Ureter (tissue), 1 donor: ENCODE measurements at regions not wholly inside any gene's neighbourhood (a gene's known extent, or its start where the extent isn't known, plus 50 kb on each side); places are given as distances from the start of the nearest gene placed in this dataset.

Source experiments
- DNase-seq: peaks from one replicate; pipeline ENCODE4 v3.0.0-alpha.2; 2020; ENCODE audit warnings: low spot score
- donor health status: DM: yes; HTN: yes; CAD: no.

GRCh38 chr11:127492029-127492428, 491.5 kb upstream of the KIRREL3 start:
- no peak for DNase-seq

- DNase-seq = no peak
Measured at GRCh38 chr11:127491589-127491988, 491.0 kb upstream of the KIRREL3 start.

- no peak for DNase-seq
Measured at GRCh38 chr11:127490896-127491295, 490.3 kb upstream of the KIRREL3 start.

- DNase-seq = no peak
Measured at GRCh38 chr11:127485541-127485940, 485.0 kb upstream of the KIRREL3 start.

GRCh38 chr11:127481391-127481790, 480.8 kb upstream of the KIRREL3 start:
- DNase-seq = no peak

- no peak for DNase-seq
Measured at GRCh38 chr11:127478826-127479225, 478.3 kb upstream of the KIRREL3 start.

GRCh38 chr11:127474766-127475165, 474.2 kb upstream of the KIRREL3 start:
- DNase-seq = no peak

GRCh38 chr11:127472505-127472904, 471.9 kb upstream of the KIRREL3 start:
- no peak for DNase-seq

- DNase-seq = no peak
Measured at GRCh38 chr11:127471662-127472061, 471.1 kb upstream of the KIRREL3 start.

GRCh38 chr11:127470306-127470884, 469.8 kb upstream of the KIRREL3 start:
- no peak for DNase-seq

GRCh38 chr11:127464325-127464724, 463.8 kb upstream of the KIRREL3 start:
- no peak for DNase-seq

GRCh38 chr11:127462065-127462344, 461.4 kb upstream of the KIRREL3 start:
- no peak for DNase-seq

- DNase-seq = no peak
Measured at GRCh38 chr11:127461241-127462064, 460.9 kb upstream of the KIRREL3 start.

- DNase-seq = no peak
Measured at GRCh38 chr11:127458561-127458960, 458.0 kb upstream of the KIRREL3 start.

- no peak for DNase-seq
Measured at GRCh38 chr11:127454856-127455255, 454.3 kb upstream of the KIRREL3 start.

GRCh38 chr11:127452533-127452932, 452.0 kb upstream of the KIRREL3 start:
- DNase-seq = no peak

GRCh38 chr11:127451861-127452260, 451.3 kb upstream of the KIRREL3 start:
- DNase-seq = no peak

GRCh38 chr11:127448101-127448500, 447.5 kb upstream of the KIRREL3 start:
- DNase-seq = no peak

- DNase-seq = no peak
Measured at GRCh38 chr11:127445476-127445875, 444.9 kb upstream of the KIRREL3 start.

GRCh38 chr11:127443297-127443696, 442.7 kb upstream of the KIRREL3 start:
- no peak for DNase-seq

- DNase-seq = no peak
Measured at GRCh38 chr11:127440616-127441015, 440.0 kb upstream of the KIRREL3 start.

GRCh38 chr11:127425281-127425680, 424.7 kb upstream of the KIRREL3 start:
- no peak for DNase-seq

- DNase-seq = no peak
Measured at GRCh38 chr11:127424661-127425060, 424.1 kb upstream of the KIRREL3 start.

GRCh38 chr11:127420139-127420538, 419.6 kb upstream of the KIRREL3 start:
- DNase-seq = no peak
